Sigmoid colon (tissue), 6 donors: ENCODE measurements at regions not wholly inside any gene's neighbourhood (a gene's known extent, or its start where the extent isn't known, plus 50 kb on each side); places are given as distances from the start of the nearest gene placed in this dataset.

Experiments used
- DNase-seq: peaks from one replicate; pipeline ENCODE4 v3.0.0-alpha.2; 2019
- H3K27ac ChIP-seq, 4 donors: fragments of 200-600 bp; sonication (generic); one replicate each; pipeline ENCODE4 v1.5.1; 2016 to 2019; ENCODE audit warnings: mild to moderate bottlenecking in 1 of 4
- H3K27me3 ChIP-seq, 3 donors: fragments of 200-600 bp; sonication (generic); one replicate each; pipeline ENCODE4 v1.5.1; 2019; ENCODE audit warnings: mild to moderate bottlenecking in 1 of 3
- H3K36me3 ChIP-seq, 4 donors: fragments of 200-600 bp; sonication (generic); one replicate each; pipeline ENCODE4 v1.5.1; 2016 to 2019
- H3K4me1 ChIP-seq, 4 donors: fragments of 200-600 bp; sonication (generic); one replicate each; pipeline ENCODE4 v1.5.1; 2017 to 2019
- H3K4me3 ChIP-seq, 4 donors: fragments of 200-600 bp; sonication (generic); one replicate each; pipeline ENCODE4 v1.5.1; 2017 to 2019; ENCODE audit warnings: mild to moderate bottlenecking in 2 of 4, moderate library complexity in 1 of 4
- H3K9me3 ChIP-seq, 4 donors: fragments of 200-600 bp in 3 of 4; sonication (generic) in 3 of 4; one replicate each; pipeline versions ENCODE4 v1.5.1 to v1.6.1; 2013 to 2019
- CTCF ChIP-seq, 4 experiments: fragments of 450-650 bp in 3 of 4; fragments of 200-600 bp in 1 of 4; IDR thresholded peaks; one replicate each; pipeline ENCODE4 v1.5.1; 2016 to 2019; ENCODE audit warnings: antibody characterized with exemption in 4 of 4, mild to moderate bottlenecking in 3 of 4, moderate library complexity in 2 of 4
- EP300 ChIP-seq, 4 donors: sonication (generic); formaldehyde crosslinking; IDR thresholded peaks; one replicate each; pipeline ENCODE4 v1.6.1; 2017; ENCODE audit warnings: antibody characterized with exemption in 4 of 4
- POLR2A ChIP-seq, 2 donors: fragments of 450-650 bp; IDR thresholded peaks; one replicate each; pipeline ENCODE4 v1.6.1; 2016; ENCODE audit warnings: antibody characterized with exemption in 2 of 2, mild to moderate bottlenecking in 2 of 2, moderate library complexity in 2 of 2
- POLR2AphosphoS5 ChIP-seq, 4 donors: sonication (generic); formaldehyde crosslinking; IDR thresholded peaks; one replicate each; pipeline ENCODE4 v1.6.1; 2017; ENCODE audit warnings: antibody characterized with exemption in 4 of 4
- WGBS, 2 donors: extraction: QIAGEN DNeasy Blood & Tissue Kit; methylation state at CpG; one replicate each; pipeline ENCODE4 v1.1.7; 2013; 5-methylcytosine and 5-hydroxymethylcytosine counted together
- intact Hi-C: fragments of 100-400 bp; cut with DNase I; formaldehyde crosslinking; loops from one replicate; pipeline ENCODE4 v1.15.1; 2023
- donor health status: healthy with polysubstance abuse.
- donor health status: healthy.

- H3K4me1 ChIP-seq = no peaks in the 10 kb centered on the region
- 82 to 84% methylated on average over 2 of the region's 2 CpGs for WGBS, 2 donors
- H3K27ac ChIP-seq = no peak overlapping the region
- H3K9me3 ChIP-seq = no peaks in the 10 kb centered on the region
- intact Hi-C loops = no loop called here
- no peaks in the 10 kb centered on the region for H3K36me3 ChIP-seq
- H3K4me3 ChIP-seq = no peak overlapping the region
- no peak for DNase-seq
- H3K27me3 ChIP-seq = no peaks in the 10 kb centered on the region
- no peak for TF ChIP-seq POLR2AphosphoS5 (IDR thresholded peaks at IDR 0.05)
- TF ChIP-seq EP300 (IDR thresholded peaks at IDR 0.05) = no peak
- no peak for TF ChIP-seq CTCF (IDR thresholded peaks at IDR 0.05)
- no peak for TF ChIP-seq POLR2A (IDR thresholded peaks at IDR 0.05)
Observed at GRCh38 chr7:138204982-138205298, 128.7 kb downstream of the AKR1D1 start.

- Histone ChIP-seq H3K9me3 (no peaks in the 10 kb centered on the region), H3K27ac (no peak overlapping the region), H3K4me3 (no peak overlapping the region), H3K4me1 (no peaks in the 10 kb centered on the region), H3K27me3 (no peaks in the 10 kb centered on the region), H3K36me3 (no peaks in the 10 kb centered on the region)
- intact Hi-C loops = no loop called here
- TF ChIP-seq EP300 (IDR thresholded peaks at IDR 0.05) = no peak
- no peak for TF ChIP-seq POLR2A (IDR thresholded peaks at IDR 0.05)
- no peak for DNase-seq
- 89 to 95% methylated on average over 2 of the region's 2 CpGs for WGBS, 2 donors
Observed at GRCh38 chr7:138205614-138206150, 129.4 kb downstream of the AKR1D1 start.

GRCh38 chr7:138207555-138207971 lies 131.3 kb downstream of the AKR1D1 start:
- intact Hi-C loops = no loop called here

GRCh38 chr7:138208142-138208570 lies 131.9 kb downstream of the AKR1D1 start:
- H3K4me3 ChIP-seq = no peak overlapping the region
- H3K9me3 ChIP-seq = no peaks in the 10 kb centered on the region
- H3K4me1 ChIP-seq = no peaks in the 10 kb centered on the region
- intact Hi-C loops = no loop called here
- 84 to 96% methylated on average over 3 of the region's 3 CpGs for whole genome bisulfite sequencing, 2 donors
- H3K27ac ChIP-seq = no peak overlapping the region
- no peak for DNase-seq
- TF ChIP-seq CTCF (IDR thresholded peaks at IDR 0.05) = no peak
- H3K27me3 ChIP-seq = no peaks in the 10 kb centered on the region
- H3K36me3 ChIP-seq = no peaks in the 10 kb centered on the region

More at GRCh38 chr7:138207555-138207971, 131.3 kb downstream of the AKR1D1 start:
- Histone ChIP-seq H3K27me3 (no peaks in the 10 kb centered on the region), H3K27ac (no peak overlapping the region), H3K4me1 (no peaks in the 10 kb centered on the region), H3K9me3 (no peaks in the 10 kb centered on the region), H3K36me3 (no peaks in the 10 kb centered on the region), H3K4me3 (no peak overlapping the region)
- 71 to 85% methylated on average over 3 of the region's 3 CpGs for WGBS, 2 donors
- TF ChIP-seq EP300 (IDR thresholded peaks at IDR 0.05) (no peak), POLR2A (IDR thresholded peaks at IDR 0.05) (no peak), CTCF (IDR thresholded peaks at IDR 0.05) (no peak), POLR2AphosphoS5 (IDR thresholded peaks at IDR 0.05) (no peak)
- no peak for DNase-seq

GRCh38 chr7:138208864-138209263 lies 132.6 kb downstream of the AKR1D1 start:
- intact Hi-C loops = no loop called here
- Histone ChIP-seq H3K9me3 (no peaks in the 10 kb centered on the region), H3K36me3 (no peaks in the 10 kb centered on the region), H3K4me1 (no peaks in the 10 kb centered on the region), H3K4me3 (no peak overlapping the region), H3K27me3 (no peaks in the 10 kb centered on the region), H3K27ac (no peak overlapping the region)
- DNase-seq = no peak
- WGBS, 2 donors = 76 to 87% methylated on average over 2 of the region's 2 CpGs
- TF ChIP-seq POLR2AphosphoS5 (IDR thresholded peaks at IDR 0.05) (no peak), CTCF (IDR thresholded peaks at IDR 0.05) (no peak)
